HL-60/S4 treated with retinoic acid at 250 ng/mL for 4 days and 3 days (cell line): ENCODE measurements at regions not wholly inside any gene's neighbourhood (a gene's known extent, or its start where the extent isn't known, plus 50 kb on each side); places are given as distances from the start of the nearest gene placed in this dataset.
"Not testable (repeated sequence)": the region's sequence is repeated elsewhere in the genome, so short reads cannot be mapped to it uniquely, and the experiment has no call there.

Experiments
- in situ Hi-C: fragments of 300-500 bp; cut with MboI; formaldehyde crosslinking; loops from 2 replicates; pipeline ENCODE4 v1.7.0; 2022; ENCODE audit warnings: low sequenced_read_pairs

GRCh38 chr9:738209-738915 lies 103.1 kb upstream of the DMRT1 start:
- in situ Hi-C loops: no loop called here

GRCh38 chr9:739362-739761 lies 102.1 kb upstream of the DMRT1 start:
- in situ Hi-C loops: no loop called here

- in situ Hi-C loops: no loop called here
Measured at GRCh38 chr9:740221-740620, 101.3 kb upstream of the DMRT1 start.

GRCh38 chr9:742104-742503 lies 99.4 kb upstream of the DMRT1 start:
- in situ Hi-C loops: no loop called here

DNA sequence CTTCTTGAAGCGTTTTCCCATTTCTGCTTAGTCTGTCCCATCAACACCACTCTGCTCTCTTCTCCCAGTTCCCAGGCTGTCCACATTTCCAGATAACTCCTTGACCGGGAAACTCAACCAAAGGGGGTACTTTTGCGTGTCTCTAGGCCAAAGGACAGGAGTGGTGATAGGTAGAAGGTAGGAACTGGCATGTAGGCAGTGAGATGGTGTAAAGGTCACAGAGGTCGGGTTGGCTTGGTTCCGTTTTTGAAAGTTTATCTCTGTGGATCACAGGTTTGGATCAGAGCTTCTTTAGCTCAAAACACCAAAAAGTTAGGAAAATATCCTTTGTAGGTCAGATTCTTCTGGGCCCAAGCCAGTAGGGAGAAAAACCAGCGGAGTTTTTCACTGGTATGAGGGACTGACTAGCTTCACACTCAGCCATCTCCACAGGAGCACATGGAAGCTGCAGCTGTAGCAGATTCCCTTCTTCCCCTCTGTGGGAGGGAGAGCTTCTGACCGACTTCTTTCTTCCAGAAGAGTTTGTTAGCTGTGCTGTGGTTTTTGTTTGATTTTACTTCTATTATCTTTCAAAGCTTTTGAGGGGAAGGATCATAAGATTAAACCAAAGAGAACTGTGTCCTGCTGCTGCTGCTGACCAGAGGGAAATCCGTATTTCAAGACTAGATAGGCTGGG lies 98.4 kb upstream of the DMRT1 start:
- in situ Hi-C loops: no loop called here

GRCh38 chr9:744046-744712 lies 97.3 kb upstream of the DMRT1 start:
- in situ Hi-C loops: no loop called here

GRCh38 chr9:744790-745484 lies 96.6 kb upstream of the DMRT1 start:
- in situ Hi-C loops: no loop called here

DNA sequence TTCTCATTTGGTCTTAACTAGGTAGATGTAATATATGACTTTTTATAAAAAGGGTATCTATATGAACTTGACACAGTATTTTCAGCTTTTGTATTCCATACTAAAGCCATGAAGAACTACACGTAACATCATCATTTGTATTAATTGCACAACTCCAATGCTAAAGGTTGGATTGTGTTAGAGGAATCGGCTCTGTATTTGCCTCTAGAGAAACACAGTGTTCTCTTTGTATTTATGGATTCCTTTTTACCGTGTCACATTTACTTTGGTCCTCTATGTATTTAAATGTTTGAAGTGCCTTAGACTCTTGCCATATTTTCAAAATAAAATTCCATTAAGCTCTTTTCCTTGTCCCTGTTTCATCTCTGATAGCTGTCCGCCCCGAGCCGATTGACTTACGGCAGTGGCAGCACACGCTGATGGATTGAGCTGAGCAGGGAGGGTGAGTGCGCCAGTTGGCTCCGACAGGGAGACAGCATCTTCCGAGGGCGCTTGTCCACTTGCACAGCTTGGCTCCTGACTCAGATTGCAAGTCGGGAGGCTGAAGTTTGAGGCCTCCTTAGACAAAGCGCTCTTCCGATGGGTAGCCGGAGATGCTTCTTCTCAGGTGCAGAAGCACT lies 95.6 kb upstream of the DMRT1 start:
- in situ Hi-C loops: no loop called here

GRCh38 chr9:746661-747434 lies 94.6 kb upstream of the DMRT1 start:
- in situ Hi-C loops: no loop called here

DNA sequence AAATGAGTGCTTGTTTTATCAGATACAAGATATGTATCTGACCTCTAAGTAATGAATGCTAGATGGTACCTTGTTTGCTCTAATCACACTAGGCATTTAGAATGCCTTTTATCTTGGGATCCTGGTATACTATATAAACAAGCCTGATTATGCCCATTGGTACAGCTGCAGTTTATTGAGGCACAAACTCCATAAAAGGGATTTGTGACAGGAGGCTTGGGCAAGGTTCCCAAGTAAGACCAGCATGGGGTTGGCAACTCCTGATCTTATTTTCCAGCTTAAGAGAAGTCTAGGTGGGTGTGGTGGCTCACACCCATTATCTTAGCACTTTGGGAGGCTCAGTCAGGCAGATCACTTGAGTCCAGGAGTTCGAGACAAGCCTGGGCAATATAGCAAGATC lies 93.9 kb upstream of the DMRT1 start:
- in situ Hi-C loops: no loop called here

- in situ Hi-C loops: no loop called here
Measured at GRCh38 chr9:748861-749497, 92.5 kb upstream of the DMRT1 start.

DNA sequence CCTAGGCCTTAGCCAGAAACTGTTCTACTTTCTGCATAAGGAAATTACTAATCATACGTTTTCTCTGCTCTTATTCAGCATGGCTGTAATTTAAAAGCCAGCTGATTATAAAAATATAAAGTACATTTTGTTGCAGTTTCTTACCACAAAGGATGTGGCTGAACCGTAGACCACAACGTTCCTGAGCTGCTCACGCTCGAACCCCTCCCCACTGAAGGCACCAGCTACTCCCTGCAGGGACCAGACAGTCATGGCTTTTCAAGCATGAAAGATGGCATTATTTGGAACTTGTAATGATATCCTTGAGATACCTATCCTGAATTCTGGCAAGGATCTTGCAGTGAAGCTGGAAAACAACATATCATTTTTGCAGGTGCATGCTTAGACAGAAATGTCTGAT lies 91.8 kb upstream of the DMRT1 start:
- in situ Hi-C loops: no loop called here

DNA sequence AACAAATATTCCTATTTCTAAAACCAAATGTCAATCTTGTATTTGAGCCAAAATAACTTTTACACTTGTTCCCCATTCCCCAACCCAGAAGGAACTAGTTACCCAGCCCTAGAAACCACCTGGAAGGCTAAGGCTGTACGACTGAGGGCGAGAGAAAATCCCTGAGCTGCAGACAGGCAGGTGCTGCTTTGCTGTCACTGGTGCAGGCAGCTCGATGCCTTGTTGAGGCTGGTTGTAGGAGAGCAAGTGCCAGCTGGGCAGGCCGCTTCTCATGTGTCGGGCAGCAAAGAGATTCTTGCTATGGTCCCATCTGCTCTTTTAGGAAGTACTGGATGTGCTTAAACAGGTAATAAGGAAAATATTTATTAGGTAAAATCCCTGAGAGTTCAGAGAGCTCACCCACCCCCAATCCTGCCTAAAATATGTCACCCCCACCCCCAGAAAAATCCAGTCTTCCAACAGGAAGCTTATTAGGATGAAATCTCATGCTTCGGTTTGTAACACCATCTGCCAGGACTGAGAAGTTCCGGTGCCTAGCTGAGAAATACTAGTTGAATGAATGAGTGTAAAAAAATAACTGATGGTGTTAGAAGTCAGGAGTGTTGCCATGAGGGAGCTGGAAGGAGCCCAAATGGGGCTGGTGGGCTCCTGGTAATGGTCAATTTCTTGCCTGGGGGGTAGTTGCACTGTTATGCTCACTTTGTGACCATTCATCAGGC lies 91.1 kb upstream of the DMRT1 start:
- in situ Hi-C loops: no loop called here

DNA sequence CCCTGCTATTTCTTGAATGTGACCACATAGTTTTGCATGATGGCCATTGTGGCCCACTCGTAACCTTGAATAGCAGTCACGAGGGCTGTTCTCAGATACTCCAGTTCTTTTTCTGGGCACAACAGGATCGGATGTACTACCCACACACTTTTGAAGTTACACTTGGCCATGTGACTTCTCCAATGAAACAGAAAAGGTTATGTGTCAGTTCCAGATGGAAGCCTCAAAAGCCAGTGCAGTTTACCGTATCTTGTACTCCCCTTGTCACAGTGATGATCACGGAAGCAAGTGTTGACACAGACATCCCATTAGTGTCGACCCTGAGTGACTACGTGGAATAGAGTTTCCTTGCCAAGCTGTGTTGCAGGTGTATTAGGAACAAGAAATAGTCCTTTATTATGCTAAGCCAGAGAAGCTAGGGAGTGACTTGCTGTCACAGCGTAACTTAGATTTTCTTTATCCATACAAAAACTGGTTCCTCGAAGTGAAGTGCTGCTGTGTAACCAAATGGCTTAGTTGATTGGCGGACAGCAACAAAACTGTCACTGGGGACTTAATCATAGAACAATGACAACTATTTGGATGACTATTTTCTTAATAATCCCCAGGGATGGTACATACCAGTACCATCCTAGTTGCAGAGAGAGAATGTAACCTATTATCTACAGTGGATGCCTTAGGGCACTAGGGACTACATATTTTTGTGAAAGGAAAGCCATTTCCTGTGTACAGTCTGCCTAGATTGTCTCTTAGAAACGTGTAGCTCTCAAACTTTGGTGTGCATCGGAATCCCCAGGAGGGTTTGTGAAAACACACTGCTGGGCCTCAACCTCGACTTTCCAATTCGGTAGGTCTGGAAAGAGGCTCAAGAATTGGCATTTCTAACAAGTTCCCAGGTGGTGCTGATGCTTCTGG lies 90.1 kb upstream of the DMRT1 start:
- in situ Hi-C loops: no loop called here

GRCh38 chr9:752201-752600 lies 89.3 kb upstream of the DMRT1 start:
- in situ Hi-C loops: no loop called here

GRCh38 chr9:752681-753200 lies 88.8 kb upstream of the DMRT1 start:
- in situ Hi-C loops: no loop called here

DNA sequence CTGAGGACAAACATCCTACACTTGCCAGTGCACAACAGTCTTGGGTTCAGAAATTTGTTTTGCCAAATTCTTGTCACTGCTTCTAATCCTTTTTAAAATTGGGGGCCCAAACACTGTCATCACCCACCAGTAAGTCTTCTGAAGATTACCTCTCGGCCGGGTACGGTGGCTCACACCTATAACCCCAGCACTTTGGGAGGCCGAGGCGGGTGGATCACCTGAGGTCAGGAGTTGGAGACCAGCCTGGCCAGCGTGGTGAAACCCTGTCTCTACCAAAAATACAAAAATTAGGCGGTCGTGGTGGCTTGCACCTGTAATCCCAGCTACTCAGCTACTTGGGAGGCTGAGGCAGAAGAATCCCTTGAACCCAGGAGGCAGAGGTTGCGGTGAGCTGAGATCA lies 87.8 kb upstream of the DMRT1 start:
- in situ Hi-C loops: not testable (repeated sequence)
